GM19463 (cell line): ENCODE measurements at regions not wholly inside any gene's neighbourhood (a gene's known extent, or its start where the extent isn't known, plus 50 kb on each side); places are given as distances from the start of the nearest gene placed in this dataset.

Experiments
- ATAC-seq: cut with Tn5 transposase; IDR thresholded peaks from one replicate; pipeline ENCODE4 v1.9.1; 2021; ENCODE audit warnings: mild to moderate bottlenecking, moderate library complexity; ENCODE audit not compliant: unreplicated experiment

- no peak for ATAC-seq
These were observed 127.9 kb upstream of the NAA20 start for GRCh38 chr20:19889011-19889953.

DNA sequence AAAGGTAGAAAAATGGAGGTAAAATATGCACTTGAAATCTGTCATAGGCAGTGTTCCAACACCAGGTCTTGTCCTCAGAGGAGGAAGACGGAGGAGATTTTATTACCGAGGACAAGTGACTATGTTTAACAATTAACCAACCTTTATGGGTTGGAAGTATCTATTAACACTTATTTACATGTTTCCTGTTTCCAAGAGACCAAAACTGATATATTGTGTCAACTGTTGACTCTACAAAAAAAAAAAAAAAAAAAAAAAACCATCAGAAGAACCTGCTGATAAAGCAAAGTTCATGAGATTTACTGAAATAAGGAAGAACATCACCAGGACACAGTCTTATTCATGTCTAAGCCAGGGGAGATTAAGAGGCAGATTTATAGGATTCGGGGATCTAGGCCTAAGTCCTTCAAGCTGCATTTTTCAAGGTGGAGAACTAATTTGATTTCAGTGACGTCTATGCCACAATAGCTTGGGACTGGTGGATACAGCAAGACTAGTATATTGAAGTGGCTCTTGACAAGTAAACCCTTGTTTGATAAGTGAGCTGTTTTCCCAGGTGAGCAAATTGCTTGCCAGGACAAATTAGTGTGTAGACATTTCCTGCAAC, 126.6 kb upstream of the NAA20 start:
- ATAC-seq, result no peak

DNA sequence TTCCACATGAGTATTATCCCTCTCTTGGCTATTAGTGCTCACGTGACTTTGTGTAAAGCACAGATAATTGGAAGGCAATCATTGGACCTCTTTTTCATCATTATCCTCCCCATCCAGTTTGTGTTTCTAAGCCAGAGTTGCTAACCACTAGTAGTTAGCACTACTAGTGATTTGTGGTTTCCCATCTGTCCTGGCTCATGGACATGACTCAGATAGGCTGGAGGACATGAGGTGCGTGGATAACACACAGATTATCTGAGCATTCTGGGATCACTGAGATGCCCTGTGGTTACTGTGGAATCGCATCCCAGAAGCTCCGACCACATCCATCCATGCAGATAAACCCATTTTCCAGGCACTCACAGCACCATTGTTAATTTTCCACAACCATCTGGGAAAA, 123.8 kb upstream of the NAA20 start:
- ATAC-seq, result no peak

GRCh38 chr20:19895761-19896160, 121.4 kb upstream of the NAA20 start:
- ATAC-seq, result no peak

GRCh38 chr20:19897891-19898290, 119.3 kb upstream of the NAA20 start:
- ATAC-seq, result no peak

DNA sequence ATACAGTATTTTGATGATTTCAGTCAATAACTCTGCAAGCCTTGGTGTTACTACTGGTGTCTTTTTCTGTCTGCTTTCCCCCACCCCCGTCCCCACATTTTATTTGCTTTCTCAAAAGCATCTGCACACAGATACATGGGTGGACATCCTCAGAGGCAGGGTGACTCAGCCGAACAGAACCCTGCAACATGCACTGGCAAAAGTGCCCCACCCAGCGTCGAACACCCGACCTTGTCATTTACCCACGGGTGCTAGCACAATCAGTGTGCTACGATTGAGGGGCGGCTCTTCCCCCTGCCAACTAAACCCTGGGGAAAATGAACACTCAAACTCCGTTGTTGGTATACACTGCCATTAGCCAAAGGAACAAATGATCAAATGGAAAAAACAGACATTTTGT, 115.9 kb upstream of the NAA20 start:
- no peak for ATAC-seq

- no peak for ATAC-seq
These were observed 113.9 kb upstream of the NAA20 start for GRCh38 chr20:19903168-19903811.

GRCh38 chr20:19907326-19908056, 109.7 kb upstream of the NAA20 start:
- ATAC-seq, result no peak

DNA sequence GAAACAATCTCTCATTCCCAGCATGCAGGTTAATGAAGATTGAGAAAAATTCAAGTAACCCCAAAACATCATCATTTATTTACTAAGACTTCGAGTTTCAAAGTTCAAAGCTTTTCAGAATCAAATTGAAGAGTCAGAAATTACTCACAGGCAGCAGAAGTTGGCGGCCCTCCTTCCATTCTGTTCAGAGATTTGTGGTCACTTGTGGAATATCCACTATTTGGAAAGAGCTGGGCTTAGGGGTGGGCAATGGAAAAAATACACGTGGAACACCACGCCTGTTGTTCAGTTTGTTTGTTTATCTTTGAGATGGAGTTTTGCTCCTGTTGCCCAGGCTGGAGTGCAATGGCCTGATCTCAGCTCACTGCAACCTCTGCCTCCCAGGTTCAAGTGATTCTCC, 108.6 kb upstream of the NAA20 start:
- no peak for ATAC-seq

- ATAC-seq, result no peak
These were observed 107.4 kb upstream of the NAA20 start for GRCh38 chr20:19909725-19910124.

DNA sequence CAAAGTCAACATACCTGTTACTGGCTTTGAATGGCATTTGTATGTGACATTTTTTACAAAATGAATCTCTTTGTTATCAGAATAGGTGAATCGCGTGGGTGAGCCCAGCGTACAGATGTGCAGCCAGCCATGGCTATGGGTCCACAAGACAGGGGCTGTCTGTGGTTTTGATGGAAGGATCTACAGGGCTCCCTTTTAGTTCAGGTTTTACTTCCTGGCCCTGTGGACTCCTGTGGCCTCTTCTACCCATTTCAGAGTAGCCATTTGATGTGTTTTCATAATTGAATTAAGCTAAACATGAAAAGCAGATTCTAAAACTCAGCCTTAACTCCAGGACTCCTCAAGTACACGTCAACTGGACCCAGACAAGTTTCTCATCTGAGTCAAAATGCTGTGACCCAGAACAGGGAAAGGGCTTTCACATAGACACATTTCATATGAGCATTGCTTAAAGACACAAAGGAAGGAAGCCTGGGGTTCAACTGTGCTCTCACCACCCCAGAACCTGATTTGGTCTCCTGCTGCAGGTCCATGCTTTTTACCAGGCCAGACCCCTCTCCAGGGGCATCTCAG, 105.3 kb upstream of the NAA20 start:
- no peak for ATAC-seq

GRCh38 chr20:19913349-19913748, 103.8 kb upstream of the NAA20 start:
- no peak for ATAC-seq

DNA sequence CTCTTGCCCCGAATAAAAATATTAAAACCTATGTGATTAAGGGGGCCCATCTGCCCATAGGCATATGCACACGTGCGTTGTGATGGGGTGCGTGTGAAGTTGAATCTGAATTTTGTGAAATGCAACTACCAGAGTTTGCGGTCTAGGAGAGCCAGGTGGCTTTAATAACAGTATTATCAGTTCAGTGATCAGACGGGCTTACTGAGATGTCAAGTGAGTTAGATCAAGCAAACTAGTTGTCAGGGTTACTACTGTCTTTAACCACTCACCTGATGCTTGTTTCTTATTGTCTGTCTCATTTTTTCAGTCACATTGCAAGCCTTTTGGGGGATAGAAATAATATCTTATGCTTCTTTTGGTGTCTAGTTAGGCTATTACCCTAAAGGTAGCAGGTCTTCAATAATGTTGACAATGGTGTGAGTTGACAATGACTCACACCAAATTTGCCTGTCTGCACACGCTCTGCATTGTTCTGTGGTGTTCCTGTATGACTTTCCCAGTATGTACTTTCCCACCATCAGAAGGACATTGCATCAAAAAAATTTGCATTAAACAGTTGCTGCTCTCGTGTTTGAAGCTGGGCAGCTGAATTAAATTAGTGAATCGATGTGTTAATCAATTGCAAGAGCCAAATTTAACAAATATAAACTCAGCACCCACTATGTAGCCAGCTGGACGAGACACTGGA, 103.1 kb upstream of the NAA20 start:
- ATAC-seq, result no peak

DNA sequence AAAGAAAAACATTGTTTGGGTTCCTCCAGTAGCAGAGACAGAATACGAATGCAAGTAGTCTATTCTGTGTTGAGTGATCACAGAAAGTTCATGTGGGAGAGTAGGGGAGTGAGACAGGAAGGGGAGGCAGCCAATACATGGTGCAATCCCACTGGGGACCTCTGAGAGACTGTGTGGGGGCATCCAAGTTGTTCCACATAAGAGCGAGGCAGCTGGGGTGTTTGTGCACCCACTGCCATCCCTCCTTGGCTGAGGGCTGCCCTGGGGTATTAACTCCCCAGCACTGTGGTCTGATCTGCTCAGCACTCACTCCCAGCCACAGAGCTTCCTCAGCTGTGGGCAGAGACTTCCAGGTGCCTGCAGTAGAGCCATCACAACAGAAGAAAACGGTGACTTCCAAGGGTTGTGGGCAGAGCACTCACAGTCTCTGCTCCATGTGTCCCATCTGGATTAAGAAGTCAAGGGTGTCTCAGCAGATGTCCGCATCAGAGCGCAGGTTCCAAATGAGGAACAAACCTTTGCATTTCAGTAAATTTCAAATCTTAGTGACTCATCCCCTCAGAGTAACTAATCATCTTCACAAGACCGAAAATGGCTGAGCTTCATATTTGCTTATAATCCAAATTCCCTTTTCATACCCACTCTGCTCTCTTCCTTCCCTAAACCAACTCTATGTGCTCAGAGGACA, 101.9 kb upstream of the NAA20 start:
- ATAC-seq, result no peak

DNA sequence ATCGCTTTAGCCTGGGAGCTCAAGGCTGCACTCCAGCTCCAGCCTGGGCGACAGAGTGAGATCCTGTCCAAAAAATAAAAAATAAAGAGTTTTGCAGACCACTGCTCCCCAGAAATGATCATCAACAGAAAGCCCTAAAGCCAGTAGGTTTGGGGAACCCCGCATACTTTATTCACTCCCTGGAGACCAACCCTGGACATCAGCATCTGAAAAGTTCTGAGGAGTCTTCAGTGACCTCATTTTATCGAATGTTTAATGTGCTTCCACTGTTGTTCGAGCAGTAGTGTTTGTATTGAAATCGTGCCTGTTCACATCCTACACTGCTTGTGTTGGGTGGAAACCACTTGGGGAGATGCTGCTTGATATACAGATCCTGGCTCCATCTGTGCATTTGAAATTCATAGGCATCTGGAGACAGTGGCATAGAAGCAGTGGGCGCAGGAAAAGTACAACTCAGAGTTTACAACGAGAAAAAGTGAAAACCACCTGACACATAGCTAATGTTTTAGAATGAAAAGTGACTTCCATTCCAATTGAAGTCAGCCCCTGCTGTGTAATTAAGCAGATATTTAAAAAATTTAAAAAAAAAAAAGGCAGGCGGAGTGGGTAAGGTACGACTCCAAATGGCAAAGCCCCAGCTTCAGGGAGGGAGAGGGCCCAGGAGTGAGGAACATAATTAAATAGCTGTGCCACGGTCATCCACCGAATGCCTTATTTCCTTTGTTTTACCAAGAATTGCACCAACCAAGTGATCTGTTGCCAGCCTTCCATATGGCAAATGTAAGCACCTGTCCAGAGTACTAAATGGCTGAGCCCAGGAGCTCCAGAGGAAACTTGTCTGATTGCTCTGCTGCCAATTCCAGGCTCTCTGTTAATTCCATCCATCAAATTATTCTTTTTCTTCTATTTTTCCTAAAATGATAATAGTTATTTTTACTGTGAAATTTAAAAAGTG, 100.4 kb upstream of the NAA20 start:
- no peak for ATAC-seq

GRCh38 chr20:19918965-19919329, 98.2 kb upstream of the NAA20 start:
- ATAC-seq, result no peak

- no peak for ATAC-seq
These were observed 96.6 kb upstream of the NAA20 start for GRCh38 chr20:19920381-19921138.

- ATAC-seq, result no peak
These were observed 95.8 kb upstream of the NAA20 start for GRCh38 chr20:19921284-19921793.
